ENCODE measurements at regions not wholly inside any gene's neighbourhood (a gene's known extent, or its start where the extent isn't known, plus 50 kb on each side); places are given as distances from the start of the nearest gene placed in this dataset.
"Not testable (repeated sequence)": the region's sequence is repeated elsewhere in the genome, so short reads cannot be mapped to it uniquely, and the experiment has no call there.

- TF ChIP-seq POLR2AphosphoS5 (IDR thresholded peaks at IDR 0.05) (no peak), POLR2A (IDR thresholded peaks at IDR 0.05) (no peak), CTCF (IDR thresholded peaks at IDR 0.05) (no peak), EP300 (IDR thresholded peaks at IDR 0.05) (no peak)
- no peak overlapping the region for H3K4me3 ChIP-seq
- H3K27me3 ChIP-seq: peaks cover 7% of the 10 kb centered on the region
- no peaks in the 10 kb centered on the region for H3K9me3 ChIP-seq
- H3K4me1 ChIP-seq: no peaks in the 10 kb centered on the region
- H3K36me3 ChIP-seq: no peaks in the 10 kb centered on the region
- DNase-seq (ENCODE audit: low spot score in 2 of 2): no peak
- WGBS: 75% methylated on average over 11 of the region's 12 CpGs
- no peak overlapping the region for H3K27ac ChIP-seq
Observed at GRCh38 chr12:131332224-131332623, 378.5 kb downstream of the ADGRD1 start.

- no peak for TF ChIP-seq EP300 (IDR thresholded peaks at IDR 0.05)
- no peak for TF ChIP-seq POLR2A (IDR thresholded peaks at IDR 0.05)
- TF ChIP-seq POLR2AphosphoS5 (IDR thresholded peaks at IDR 0.05): no peak
- TF ChIP-seq CTCF (IDR thresholded peaks at IDR 0.05): no peak
- Histone ChIP-seq H3K36me3 (no peaks in the 10 kb centered on the region), H3K27ac (no peak overlapping the region), H3K4me1 (no peaks in the 10 kb centered on the region), H3K4me3 (no peak overlapping the region), H3K27me3 (no peaks in the 10 kb centered on the region), H3K9me3 (no peaks in the 10 kb centered on the region)
- WGBS: 79% methylated on average over 10 of the region's 12 CpGs
- DNase-seq (ENCODE audit: low spot score in 2 of 2): no peak
Observed at GRCh38 chr12:131333136-131333535, 377.8 kb upstream of the SFSWAP start.

- Histone ChIP-seq H3K36me3 (no peaks in the 10 kb centered on the region), H3K27me3 (no peaks in the 10 kb centered on the region), H3K9me3 (no peaks in the 10 kb centered on the region), H3K27ac (no peak overlapping the region), H3K4me1 (no peaks in the 10 kb centered on the region), H3K4me3 (no peak overlapping the region)
- no peak for DNase-seq (ENCODE audit: low spot score in 2 of 2)
- 91% methylated on average over 11 of the region's 15 CpGs for WGBS
- no peak for TF ChIP-seq EP300 (IDR thresholded peaks at IDR 0.05)
- TF ChIP-seq POLR2A (IDR thresholded peaks at IDR 0.05): no peak
- TF ChIP-seq CTCF (IDR thresholded peaks at IDR 0.05): no peak
- TF ChIP-seq POLR2AphosphoS5 (IDR thresholded peaks at IDR 0.05): no peak
Observed at GRCh38 chr12:131333621-131334440, 377.1 kb upstream of the SFSWAP start.

- Histone ChIP-seq H3K27ac (no peak overlapping the region), H3K27me3 (no peaks in the 10 kb centered on the region), H3K4me3 (no peak overlapping the region), H3K4me1 (no peaks in the 10 kb centered on the region), H3K9me3 (no peaks in the 10 kb centered on the region), H3K36me3 (no peaks in the 10 kb centered on the region)
- WGBS: 61% methylated on average over 4 of the region's 4 CpGs
- DNase-seq (ENCODE audit: low spot score in 2 of 2): no peak
- TF ChIP-seq POLR2A (IDR thresholded peaks at IDR 0.05) (no peak), POLR2AphosphoS5 (IDR thresholded peaks at IDR 0.05) (no peak), EP300 (IDR thresholded peaks at IDR 0.05) (no peak), CTCF (IDR thresholded peaks at IDR 0.05) (no peak)
Observed at GRCh38 chr12:131334835-131335234, 376.1 kb upstream of the SFSWAP start.

GRCh38 chr12:131335456-131335855 lies 375.4 kb upstream of the SFSWAP start:
- no peaks in the 10 kb centered on the region for H3K9me3 ChIP-seq
- no peaks in the 10 kb centered on the region for H3K36me3 ChIP-seq
- 68% methylated on average over 4 of the region's 4 CpGs for WGBS
- no peak for TF ChIP-seq POLR2A (IDR thresholded peaks at IDR 0.05)
- TF ChIP-seq CTCF (IDR thresholded peaks at IDR 0.05): no peak
- no peak for TF ChIP-seq EP300 (IDR thresholded peaks at IDR 0.05)
- TF ChIP-seq POLR2AphosphoS5 (IDR thresholded peaks at IDR 0.05): no peak
- no peak overlapping the region for H3K27ac ChIP-seq
- H3K4me3 ChIP-seq: no peak overlapping the region
- H3K4me1 ChIP-seq: no peaks in the 10 kb centered on the region
- no peaks in the 10 kb centered on the region for H3K27me3 ChIP-seq
- DNase-seq (ENCODE audit: low spot score in 2 of 2): no peak

GRCh38 chr12:131337861-131338260 lies 373.0 kb upstream of the SFSWAP start:
- WGBS: 63% methylated on average over 3 of the region's 3 CpGs
- not testable (repeated sequence) for H3K27ac ChIP-seq; H3K4me1 ChIP-seq; H3K27me3 ChIP-seq; H3K36me3 ChIP-seq; DNase-seq (ENCODE audit: low spot score in 2 of 2); H3K9me3 ChIP-seq; H3K4me3 ChIP-seq

Measured in suprapubic skin (tissue), 4 donors.